ENCODE measurements at regions not wholly inside any gene's neighbourhood (a gene's known extent, or its start where the extent isn't known, plus 50 kb on each side); places are given as distances from the start of the nearest gene placed in this dataset.

DNA sequence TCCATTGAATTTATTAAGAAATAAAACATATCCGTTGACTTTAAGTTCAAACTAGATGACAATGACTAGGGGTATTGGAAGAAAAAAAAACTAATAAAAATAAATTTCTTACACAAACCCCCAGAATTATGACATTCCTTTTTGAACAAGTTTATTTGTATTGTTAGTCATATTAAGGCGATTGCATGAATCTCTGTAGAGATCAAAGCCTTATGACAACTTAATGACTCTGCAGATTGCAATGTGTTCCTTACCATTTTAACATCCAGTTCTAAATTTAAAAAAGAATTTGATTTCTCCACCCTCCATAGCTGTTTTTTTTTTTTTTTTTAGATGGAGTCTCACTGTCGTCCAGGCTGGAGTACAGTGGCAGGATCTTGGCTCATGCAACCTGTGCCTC is 189.8 kb upstream of the CEP162 start:
- POLR2A ChIA-PET = no interaction called here
- H3K9me3 Mint-ChIP-seq = no peaks in the 10 kb centered on the region
- intact Hi-C loops (cut with micrococcal nuclease) = no loop called here
- no peak overlapping the region for H3K4me3 Mint-ChIP-seq
- no peaks in the 10 kb centered on the region for H3K4me1 Mint-ChIP-seq
- ATAC-seq (ENCODE audit: low read depth) = no peak
- no peaks in the 10 kb centered on the region for H3K27me3 Mint-ChIP-seq
- TF ChIP-seq, protein P1, sequence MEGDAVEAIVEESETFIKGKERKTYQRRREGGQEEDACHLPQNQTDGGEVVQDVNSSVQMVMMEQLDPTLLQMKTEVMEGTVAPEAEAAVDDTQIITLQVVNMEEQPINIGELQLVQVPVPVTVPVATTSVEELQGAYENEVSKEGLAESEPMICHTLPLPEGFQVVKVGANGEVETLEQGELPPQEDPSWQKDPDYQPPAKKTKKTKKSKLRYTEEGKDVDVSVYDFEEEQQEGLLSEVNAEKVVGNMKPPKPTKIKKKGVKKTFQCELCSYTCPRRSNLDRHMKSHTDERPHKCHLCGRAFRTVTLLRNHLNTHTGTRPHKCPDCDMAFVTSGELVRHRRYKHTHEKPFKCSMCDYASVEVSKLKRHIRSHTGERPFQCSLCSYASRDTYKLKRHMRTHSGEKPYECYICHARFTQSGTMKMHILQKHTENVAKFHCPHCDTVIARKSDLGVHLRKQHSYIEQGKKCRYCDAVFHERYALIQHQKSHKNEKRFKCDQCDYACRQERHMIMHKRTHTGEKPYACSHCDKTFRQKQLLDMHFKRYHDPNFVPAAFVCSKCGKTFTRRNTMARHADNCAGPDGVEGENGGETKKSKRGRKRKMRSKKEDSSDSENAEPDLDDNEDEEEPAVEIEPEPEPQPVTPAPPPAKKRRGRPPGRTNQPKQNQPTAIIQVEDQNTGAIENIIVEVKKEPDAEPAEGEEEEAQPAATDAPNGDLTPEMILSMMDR (IDR thresholded peaks at IDR 0.05) = no peak
- CTCF ChIA-PET = no interaction called here
- no peaks in the 10 kb centered on the region for H3K36me3 Mint-ChIP-seq (ENCODE audit: low read depth)
- DNase-seq = no peak
- no peak overlapping the region for H3K27ac Mint-ChIP-seq

DNA sequence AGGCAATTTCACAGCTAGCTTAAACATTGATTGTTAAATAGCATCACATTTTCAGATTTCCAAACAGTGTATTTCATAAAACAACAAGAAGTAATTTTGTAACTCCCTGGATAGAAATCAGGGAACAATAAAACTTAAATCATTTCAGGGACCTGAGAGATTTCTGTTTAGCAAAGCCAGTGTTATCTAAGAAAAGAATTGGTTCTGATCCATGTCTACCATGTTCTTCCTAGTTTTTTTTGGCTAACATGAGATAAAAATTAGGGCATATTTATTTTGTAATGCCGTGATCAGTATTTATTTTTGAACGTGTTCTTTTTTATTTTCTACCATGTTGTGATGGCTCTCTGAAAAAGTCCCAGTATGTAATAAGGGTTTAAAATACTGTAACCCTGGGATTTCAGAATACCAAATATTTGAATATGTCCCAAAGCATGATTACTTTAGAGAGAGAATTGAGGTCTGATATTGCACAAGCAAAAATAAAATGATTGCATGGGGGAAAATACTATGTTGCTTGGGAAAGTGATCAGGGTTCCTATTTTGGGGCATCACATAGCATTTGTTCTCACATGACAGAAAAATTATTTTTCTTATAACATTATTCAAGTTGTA is 188.7 kb upstream of the CEP162 start:
- ChIA-PET CTCF (no interaction called here), POLR2A (no interaction called here)
- TF ChIP-seq, protein P1 (IDR thresholded peaks at IDR 0.05) = no peak
- Mint-ChIP-seq H3K4me1 (no peaks in the 10 kb centered on the region), H3K27ac (no peak overlapping the region), H3K27me3 (no peaks in the 10 kb centered on the region), H3K9me3 (no peaks in the 10 kb centered on the region), H3K36me3 (ENCODE audit: low read depth) (no peaks in the 10 kb centered on the region), H3K4me3 (no peak overlapping the region)
- DNase-seq = no peak
- ATAC-seq (ENCODE audit: low read depth) = no peak
- intact Hi-C loops (cut with micrococcal nuclease) = no loop called here

DNA sequence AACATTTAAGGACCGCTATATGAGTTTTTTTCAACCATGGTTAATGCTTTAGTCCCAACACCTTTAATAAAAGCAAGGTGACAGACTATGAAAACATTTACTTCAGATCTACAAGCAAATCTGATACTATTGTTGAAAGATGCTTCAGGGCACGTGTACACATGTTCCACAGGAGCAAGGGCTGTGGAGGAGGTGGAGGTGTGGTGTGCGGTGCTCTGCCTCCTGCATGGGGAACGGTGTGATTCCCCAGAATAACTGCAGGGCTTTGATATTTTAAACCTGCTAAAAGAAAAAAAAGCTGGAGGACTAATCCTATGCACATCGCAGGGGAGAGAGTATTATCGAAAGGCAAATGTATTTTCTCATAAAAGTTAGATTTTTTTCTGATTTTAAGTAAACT is 188.1 kb upstream of the CEP162 start:
- Mint-ChIP-seq H3K4me1 (no peaks in the 10 kb centered on the region), H3K4me3 (no peak overlapping the region), H3K27ac (no peak overlapping the region), H3K27me3 (no peaks in the 10 kb centered on the region), H3K9me3 (no peaks in the 10 kb centered on the region), H3K36me3 (ENCODE audit: low read depth) (no peaks in the 10 kb centered on the region)
- POLR2A ChIA-PET = no interaction called here
- CTCF ChIA-PET = no interaction called here
- TF ChIP-seq, protein P1 (IDR thresholded peaks at IDR 0.05) = no peak
- intact Hi-C loops (cut with micrococcal nuclease) = no loop called here
- DNase-seq (no peak), ATAC-seq (ENCODE audit: low read depth) (no peak)

DNA sequence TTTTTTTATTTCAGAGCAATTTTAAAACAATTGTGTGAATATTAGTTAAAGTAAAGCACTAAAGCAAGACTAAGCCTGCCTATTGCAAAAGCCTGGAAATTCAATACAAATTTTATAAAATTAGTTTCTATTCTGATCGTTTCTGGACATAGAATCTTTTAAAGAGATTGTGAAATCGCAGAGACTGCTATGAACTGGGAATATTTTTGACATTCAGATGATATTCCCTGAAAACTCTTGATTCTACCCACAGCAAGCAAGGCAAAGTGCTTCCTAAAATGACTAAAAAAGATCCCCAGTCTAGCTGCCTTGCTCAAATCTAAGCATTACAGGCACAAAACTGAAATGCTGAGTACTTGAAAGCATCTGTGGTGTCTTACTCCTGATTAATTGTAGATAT is 187.6 kb upstream of the CEP162 start:
- Mint-ChIP-seq H3K4me1 (no peaks in the 10 kb centered on the region), H3K4me3 (no peak overlapping the region), H3K27me3 (no peaks in the 10 kb centered on the region), H3K36me3 (ENCODE audit: low read depth) (no peaks in the 10 kb centered on the region), H3K27ac (no peak overlapping the region), H3K9me3 (no peaks in the 10 kb centered on the region)
- ChIA-PET CTCF (no interaction called here), POLR2A (no interaction called here)
- DNase-seq = no peak
- intact Hi-C loops (cut with micrococcal nuclease) = no loop called here
- TF ChIP-seq, protein P1 (IDR thresholded peaks at IDR 0.05) = no peak
- ATAC-seq (ENCODE audit: low read depth) = no peak

DNA sequence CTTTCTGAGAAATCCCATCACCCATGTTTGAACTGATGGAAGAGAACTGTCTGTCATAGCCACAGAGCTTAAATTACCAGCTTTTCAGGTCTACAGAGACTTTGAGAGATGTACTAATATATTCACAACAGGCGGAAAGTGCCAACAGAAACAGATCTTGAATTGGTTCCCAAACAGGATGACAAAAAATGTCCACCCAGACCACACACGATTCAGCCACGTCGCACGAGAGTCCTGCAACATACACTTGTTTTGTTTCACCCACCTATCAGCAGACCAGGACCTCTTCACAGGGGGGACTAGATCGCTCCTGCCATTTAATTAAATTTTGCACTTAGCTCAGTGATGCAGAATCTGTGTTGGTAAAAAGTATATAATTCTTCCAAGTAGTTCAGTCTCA is 187.1 kb upstream of the CEP162 start:
- Mint-ChIP-seq H3K4me1 (no peaks in the 10 kb centered on the region), H3K27me3 (no peaks in the 10 kb centered on the region), H3K36me3 (ENCODE audit: low read depth) (no peaks in the 10 kb centered on the region), H3K9me3 (no peaks in the 10 kb centered on the region), H3K4me3 (no peak overlapping the region), H3K27ac (no peak overlapping the region)
- intact Hi-C loops (cut with micrococcal nuclease) = no loop called here
- no peak for DNase-seq
- ATAC-seq (ENCODE audit: low read depth) = no peak
- POLR2A ChIA-PET = no interaction called here
- TF ChIP-seq, protein P1 (IDR thresholded peaks at IDR 0.05) = no peak
- CTCF ChIA-PET = no interaction called here
